Panc1 (cell line): ENCODE measurements at regions not wholly inside any gene's neighbourhood (a gene's known extent, or its start where the extent isn't known, plus 50 kb on each side); places are given as distances from the start of the nearest gene placed in this dataset.

ENCODE experiments used
- POLR2AphosphoS5 ChIP-seq: IDR thresholded peaks from 2 replicates; pipeline ENCODE4 v1.6.1; 2012; ENCODE audit warnings: mild to moderate bottlenecking, low read depth, low read length, moderate library complexity
- TF ChIP-seq, protein P1 (sequence below): fragments of 450-650 bp; IDR thresholded peaks from 2 replicates; pipeline ENCODE4 v1.5.1; 2017; ENCODE audit warnings: mild to moderate bottlenecking

DNA sequence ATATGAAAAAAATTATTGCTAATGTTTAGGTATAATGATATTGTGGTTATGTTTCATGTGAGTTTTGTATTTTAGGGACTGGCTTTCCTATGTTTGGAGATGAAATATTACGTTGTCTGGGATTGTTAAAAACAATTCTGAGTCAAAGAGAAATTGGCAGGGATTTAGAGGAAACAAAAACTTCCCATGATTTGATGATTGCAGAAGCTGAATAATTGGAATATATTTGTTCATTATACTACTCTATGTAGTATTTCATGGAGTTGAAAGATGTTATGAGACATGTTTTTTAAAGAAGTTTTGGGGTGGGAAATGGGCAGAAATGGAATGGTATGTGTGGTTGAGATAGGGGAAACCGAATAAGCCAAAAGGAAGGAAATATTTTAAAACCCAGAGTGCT, 1392.9 kb downstream of the EFNB2 start:
- TF ChIP-seq, protein P1, sequence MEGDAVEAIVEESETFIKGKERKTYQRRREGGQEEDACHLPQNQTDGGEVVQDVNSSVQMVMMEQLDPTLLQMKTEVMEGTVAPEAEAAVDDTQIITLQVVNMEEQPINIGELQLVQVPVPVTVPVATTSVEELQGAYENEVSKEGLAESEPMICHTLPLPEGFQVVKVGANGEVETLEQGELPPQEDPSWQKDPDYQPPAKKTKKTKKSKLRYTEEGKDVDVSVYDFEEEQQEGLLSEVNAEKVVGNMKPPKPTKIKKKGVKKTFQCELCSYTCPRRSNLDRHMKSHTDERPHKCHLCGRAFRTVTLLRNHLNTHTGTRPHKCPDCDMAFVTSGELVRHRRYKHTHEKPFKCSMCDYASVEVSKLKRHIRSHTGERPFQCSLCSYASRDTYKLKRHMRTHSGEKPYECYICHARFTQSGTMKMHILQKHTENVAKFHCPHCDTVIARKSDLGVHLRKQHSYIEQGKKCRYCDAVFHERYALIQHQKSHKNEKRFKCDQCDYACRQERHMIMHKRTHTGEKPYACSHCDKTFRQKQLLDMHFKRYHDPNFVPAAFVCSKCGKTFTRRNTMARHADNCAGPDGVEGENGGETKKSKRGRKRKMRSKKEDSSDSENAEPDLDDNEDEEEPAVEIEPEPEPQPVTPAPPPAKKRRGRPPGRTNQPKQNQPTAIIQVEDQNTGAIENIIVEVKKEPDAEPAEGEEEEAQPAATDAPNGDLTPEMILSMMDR, result no peak
- no peak for TF ChIP-seq POLR2AphosphoS5
